ENCODE measurements at regions not wholly inside any gene's neighbourhood (a gene's known extent, or its start where the extent isn't known, plus 50 kb on each side); places are given as distances from the start of the nearest gene placed in this dataset.

DNA sequence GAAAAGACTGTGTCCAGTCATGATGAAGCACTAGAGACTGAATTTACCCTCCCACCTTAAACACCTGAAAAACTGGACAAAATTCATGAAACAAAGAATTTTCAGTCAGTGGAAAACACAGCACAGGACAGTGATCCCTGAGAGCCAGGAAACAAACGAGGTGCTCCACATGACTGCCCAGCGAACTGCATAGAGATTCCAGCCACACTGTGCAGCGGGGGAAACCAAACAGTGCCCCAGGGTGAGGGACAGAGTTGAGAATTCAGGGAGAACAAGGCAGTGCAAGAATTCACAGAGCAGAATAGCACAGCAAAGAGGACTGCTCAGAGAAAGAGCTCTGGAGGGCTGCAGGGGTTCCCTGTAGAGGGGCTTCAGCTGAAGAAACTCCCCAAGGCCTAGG lies 55.5 kb upstream of the SEC24B start:
- TF ChIP-seq, protein P1, sequence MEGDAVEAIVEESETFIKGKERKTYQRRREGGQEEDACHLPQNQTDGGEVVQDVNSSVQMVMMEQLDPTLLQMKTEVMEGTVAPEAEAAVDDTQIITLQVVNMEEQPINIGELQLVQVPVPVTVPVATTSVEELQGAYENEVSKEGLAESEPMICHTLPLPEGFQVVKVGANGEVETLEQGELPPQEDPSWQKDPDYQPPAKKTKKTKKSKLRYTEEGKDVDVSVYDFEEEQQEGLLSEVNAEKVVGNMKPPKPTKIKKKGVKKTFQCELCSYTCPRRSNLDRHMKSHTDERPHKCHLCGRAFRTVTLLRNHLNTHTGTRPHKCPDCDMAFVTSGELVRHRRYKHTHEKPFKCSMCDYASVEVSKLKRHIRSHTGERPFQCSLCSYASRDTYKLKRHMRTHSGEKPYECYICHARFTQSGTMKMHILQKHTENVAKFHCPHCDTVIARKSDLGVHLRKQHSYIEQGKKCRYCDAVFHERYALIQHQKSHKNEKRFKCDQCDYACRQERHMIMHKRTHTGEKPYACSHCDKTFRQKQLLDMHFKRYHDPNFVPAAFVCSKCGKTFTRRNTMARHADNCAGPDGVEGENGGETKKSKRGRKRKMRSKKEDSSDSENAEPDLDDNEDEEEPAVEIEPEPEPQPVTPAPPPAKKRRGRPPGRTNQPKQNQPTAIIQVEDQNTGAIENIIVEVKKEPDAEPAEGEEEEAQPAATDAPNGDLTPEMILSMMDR (IDR thresholded peaks at IDR 0.05), result no peak
- no peak for TF ChIP-seq EZH2 (IDR thresholded peaks at IDR 0.05)
- no peak for TF ChIP-seq EZH2phosphoT487 (IDR thresholded peaks at IDR 0.05)
